Astrocyte (in vitro differentiated cells and primary cell): ENCODE measurements at regions not wholly inside any gene's neighbourhood (a gene's known extent, or its start where the extent isn't known, plus 50 kb on each side); places are given as distances from the start of the nearest gene placed in this dataset.

ENCODE experiments used
- CTCF ChIP-seq: IDR thresholded peaks from 2 replicates; pipeline ENCODE4 v1.5.1; 2011; ENCODE audit warnings: low read depth, mild to moderate bottlenecking, inconsistent platforms, low read length, moderate library complexity; ENCODE audit not compliant: insufficient read depth
- EZH2 ChIP-seq: IDR thresholded peaks from 2 replicates; pipeline ENCODE4 v1.6.1; 2012; ENCODE audit warnings: mild to moderate bottlenecking, low read length, inconsistent platforms; ENCODE audit not compliant: insufficient read depth

- TF ChIP-seq CTCF (no peak), EZH2 (no peak)
Observed at GRCh38 chr5:54679686-54680085, 162.1 kb downstream of the SNX18 start.
